ENCODE measurements at regions not wholly inside any gene's neighbourhood (a gene's known extent, or its start where the extent isn't known, plus 50 kb on each side); places are given as distances from the start of the nearest gene placed in this dataset.
"Not testable (repeated sequence)": the region's sequence is repeated elsewhere in the genome, so short reads cannot be mapped to it uniquely, and the experiment has no call there.

- DNase-seq (ENCODE audit: low read depth): no peak
Observed at GRCh38 chr11:80779905-80780605, 1339.2 kb upstream of the TENM4 start.

GRCh38 chr11:80778941-80779340 lies 1338.1 kb upstream of the TENM4 start:
- DNase-seq (ENCODE audit: low read depth): no peak

GRCh38 chr11:80778432-80778831 lies 1337.6 kb upstream of the TENM4 start:
- no peak for DNase-seq (ENCODE audit: low read depth)

GRCh38 chr11:80773919-80774318 lies 1333.1 kb upstream of the TENM4 start:
- no peak for DNase-seq (ENCODE audit: low read depth)

GRCh38 chr11:80771017-80771416 lies 1330.2 kb upstream of the TENM4 start:
- no peak for DNase-seq (ENCODE audit: low read depth)

- DNase-seq (ENCODE audit: low read depth): no peak
Observed at GRCh38 chr11:80758787-80759186, 1318.0 kb upstream of the TENM4 start.

GRCh38 chr11:80748207-80748925 lies 1307.5 kb upstream of the TENM4 start:
- no peak for DNase-seq (ENCODE audit: low read depth)

GRCh38 chr11:80746300-80746699 lies 1305.5 kb upstream of the TENM4 start:
- DNase-seq (ENCODE audit: low read depth): no peak

- DNase-seq (ENCODE audit: low read depth): no peak
Observed at GRCh38 chr11:80745416-80745815, 1304.6 kb upstream of the TENM4 start.

- DNase-seq (ENCODE audit: low read depth): no peak
Observed at GRCh38 chr11:80733790-80734189, 1293.0 kb upstream of the TENM4 start.

GRCh38 chr11:80733361-80733760 lies 1292.5 kb upstream of the TENM4 start:
- no peak for DNase-seq (ENCODE audit: low read depth)

GRCh38 chr11:80727315-80727714 lies 1286.5 kb upstream of the TENM4 start:
- no peak for DNase-seq (ENCODE audit: low read depth)

- no peak for DNase-seq (ENCODE audit: low read depth)
Observed at GRCh38 chr11:80726236-80726635, 1285.4 kb upstream of the TENM4 start.

GRCh38 chr11:80724366-80724765 lies 1283.5 kb upstream of the TENM4 start:
- no peak for DNase-seq (ENCODE audit: low read depth)

GRCh38 chr11:80722629-80723028 lies 1281.8 kb upstream of the TENM4 start:
- no peak for DNase-seq (ENCODE audit: low read depth)

GRCh38 chr11:80720295-80720694 lies 1279.5 kb upstream of the TENM4 start:
- no peak for DNase-seq (ENCODE audit: low read depth)

GRCh38 chr11:80719292-80719646 lies 1278.4 kb upstream of the TENM4 start:
- no peak for DNase-seq (ENCODE audit: low read depth)

GRCh38 chr11:80718611-80719291 lies 1277.9 kb upstream of the TENM4 start:
- no peak for DNase-seq (ENCODE audit: low read depth)

GRCh38 chr11:80702264-80702663 lies 1261.4 kb upstream of the TENM4 start:
- no peak for DNase-seq (ENCODE audit: low read depth)

- no peak for DNase-seq (ENCODE audit: low read depth)
Observed at GRCh38 chr11:80700386-80700785, 1259.6 kb upstream of the TENM4 start.

GRCh38 chr11:80699406-80700177 lies 1258.8 kb upstream of the TENM4 start:
- not testable (repeated sequence) for DNase-seq (ENCODE audit: low read depth)

- DNase-seq (ENCODE audit: low read depth): no peak
Observed at GRCh38 chr11:80698637-80699036, 1257.8 kb upstream of the TENM4 start.
